GM12878 (cell line): ENCODE measurements at regions not wholly inside any gene's neighbourhood (a gene's known extent, or its start where the extent isn't known, plus 50 kb on each side); places are given as distances from the start of the nearest gene placed in this dataset.

ENCODE experiments used
- ATAC-seq: fragments of 200-7000 bp; cut with Tn5 transposase; 3 replicates; pipeline ENCODE4 v1.9.1; 2020; ENCODE audit warnings: mild to moderate bottlenecking, moderate library complexity
- BruUV-seq: library from RNA; stranded (reverse); fragments of 400-500 nt; replicated peaks from 2 replicates; lab custom pipeline; 2021; lab: Mats Ljungman, UMichigan
- CTCF ChIA-PET: fragments of 300-600 bp; sonication (Branson Sonifier 250); formaldehyde crosslinking; extraction: SDS; loops from one replicate; lab custom pipeline; 2021; ENCODE audit warnings: inconsistent platforms; lab: Yijun Ruan, JAX
- POLR2A ChIA-PET: fragments of 350-600 bp; formaldehyde crosslinking; extraction: SDS; loops from one replicate; lab custom pipeline; 2021; ENCODE audit warnings: inconsistent platforms; lab: Charles Lee
- RAD21 ChIA-PET: fragments of 300-600 bp; sonication (Branson Sonifier 250); formaldehyde crosslinking; loops from one replicate; lab custom pipeline; 2023; ENCODE audit warnings: antibody characterized with exemption; ENCODE audit not compliant: unreplicated experiment; lab: Charles Lee
- SMC1A ChIA-PET: fragments of 300-600 bp; sonication (Branson Sonifier 250); formaldehyde crosslinking; loops from one replicate; lab custom pipeline; 2023; ENCODE audit not compliant: unreplicated experiment, uncharacterized antibody; lab: Charles Lee
- DNase-seq: peaks from one replicate; pipeline ENCODE4 v3.0.0-alpha.2; 2011; ENCODE audit warnings: low read depth, low spot score
- FAIRE-seq: peaks from 3 replicates; lab custom pipeline; 2011; peaks lifted over from hg19 to GRCh38; lab: Jason Lieb, UNC
- H2AFZ ChIP-seq: 2 replicates; pipeline ENCODE4 v1.6.0; 2011; ENCODE audit warnings: low read depth, low read length, control low read depth; ENCODE audit not compliant: control insufficient read depth
- H3K27ac ChIP-seq: 2 replicates; pipeline ENCODE4 v1.5.1; 2011; ENCODE audit warnings: control low read depth; ENCODE audit not compliant: control insufficient read depth, insufficient read depth
- H3K27me3 ChIP-seq, 2 experiments: replicated peaks in 1 of 2; 2 replicates each; pipeline versions ENCODE4 v1.6.0 to v1.6.1; 2011; ENCODE audit warnings: low read length in 1 of 2; ENCODE audit not compliant: control insufficient read depth in 2 of 2, insufficient read depth in 2 of 2
- H3K36me3 ChIP-seq, 2 experiments: 2 replicates each; pipeline ENCODE4 v1.5.1; 2011; ENCODE audit warnings: low read length in 1 of 2; ENCODE audit not compliant: control insufficient read depth in 2 of 2, insufficient read depth in 2 of 2
- H3K4me1 ChIP-seq: 2 replicates; pipeline ENCODE4 v1.6.1; 2011; ENCODE audit warnings: mild to moderate bottlenecking, low read length, moderate library complexity, mixed read lengths; ENCODE audit not compliant: control insufficient read depth, insufficient read depth
- H3K4me2 ChIP-seq: 2 replicates; pipeline ENCODE4 v1.6.0; 2011; ENCODE audit warnings: control low read depth; ENCODE audit not compliant: control insufficient read depth, insufficient read depth
- H3K4me3 ChIP-seq: fragments of 200-600 bp; sonication (generic); 2 replicates; pipeline ENCODE4 v1.5.1; 2016
- H3K79me2 ChIP-seq: 2 replicates; pipeline ENCODE4 v1.6.0; 2011; ENCODE audit warnings: low read length; ENCODE audit not compliant: control insufficient read depth, insufficient read depth
- H3K9ac ChIP-seq: 2 replicates; pipeline ENCODE4 v1.8.0; 2011; ENCODE audit warnings: low read length, control low read depth, mixed read lengths; ENCODE audit not compliant: control insufficient read depth, insufficient read depth
- H3K9me3 ChIP-seq: replicated peaks from 3 replicates; pipeline ENCODE4 v1.5.1; 2011; ENCODE audit warnings: mild to moderate bottlenecking, low read length; ENCODE audit not compliant: control insufficient read depth, insufficient read depth
- H4K20me1 ChIP-seq: 2 replicates; pipeline ENCODE4 v1.6.0; 2011; ENCODE audit not compliant: control insufficient read depth, insufficient read depth
- BCL3 ChIP-seq: IDR thresholded peaks from 2 replicates; pipeline ENCODE4 v1.6.1; 2011; ENCODE audit warnings: borderline replicate concordance, low read depth, mild to moderate bottlenecking, moderate library complexity, low read length; ENCODE audit not compliant: insufficient read depth, poor library complexity, severe bottlenecking
- CBX3 ChIP-seq: fragments of 200-600 bp; sonication (generic); IDR thresholded peaks from 2 replicates; pipeline ENCODE4 v1.6.1; 2016; ENCODE audit warnings: low read depth, borderline replicate concordance
- CHD4 ChIP-seq: fragments of 200-600 bp; sonication (generic); IDR thresholded peaks from 2 replicates; pipeline ENCODE4 v1.6.1; 2016; ENCODE audit warnings: mild to moderate bottlenecking
- ETV6 ChIP-seq, 2 experiments: fragments of 450-650 bp in 1 of 2; IDR thresholded peaks in 1 of 2; conservative IDR thresholded peaks in 1 of 2; 2 replicates each; pipeline ENCODE4 v1.6.1; 2014; ENCODE audit warnings: antibody characterized with exemption in 1 of 2, borderline replicate concordance in 1 of 2, low read depth in 1 of 2, mild to moderate bottlenecking in 1 of 2, moderate library complexity in 1 of 2
- HCFC1 ChIP-seq: fragments of 150-350 bp; IDR thresholded peaks from 2 replicates; pipeline ENCODE4 v1.6.1; 2014; ENCODE audit warnings: low read length
- HDAC6 ChIP-seq: fragments of 200-600 bp; sonication (generic); IDR thresholded peaks from one replicate; pipeline ENCODE4 v1.8.0; 2017; ENCODE audit warnings: antibody characterized with exemption; ENCODE audit not compliant: unreplicated experiment
- MTA3 ChIP-seq: IDR thresholded peaks from 2 replicates; pipeline ENCODE4 v1.6.1; 2012; ENCODE audit warnings: low read length, inconsistent platforms, borderline replicate concordance
- POLR2A ChIP-seq: IDR thresholded peaks from 2 replicates; pipeline ENCODE4 v1.6.1; 2011; ENCODE audit warnings: low read depth, mild to moderate bottlenecking, low read length
- RCOR1 ChIP-seq: conservative IDR thresholded peaks from 2 replicates; pipeline ENCODE4 v1.6.1; 2012; ENCODE audit warnings: low read depth, low read length, improper control_type of control experiment
- SIN3A ChIP-seq: IDR thresholded peaks from 2 replicates; pipeline ENCODE4 v1.6.1; 2012; ENCODE audit warnings: low read depth, low read length, improper control_type of control experiment
- SIX5 ChIP-seq: IDR thresholded peaks from 2 replicates; pipeline ENCODE4 v1.6.1; 2011; ENCODE audit warnings: mild to moderate bottlenecking, low read depth, low read length, moderate library complexity; ENCODE audit not compliant: severe bottlenecking
- SKIL ChIP-seq: fragments of 450-650 bp; IDR thresholded peaks from 2 replicates; pipeline ENCODE4 v1.6.1; 2017; ENCODE audit warnings: mild to moderate bottlenecking, low read depth, inconsistent platforms; ENCODE audit not compliant: poor library complexity, severe bottlenecking
- SMAD5 ChIP-seq: IDR thresholded peaks from 2 replicates; pipeline ENCODE4 v1.6.1; 2016; ENCODE audit warnings: antibody characterized with exemption, low read depth
- SUZ12 ChIP-seq: fragments of 200-600 bp; sonication (generic); IDR thresholded peaks from one replicate; pipeline ENCODE4 v1.6.1; 2018; ENCODE audit warnings: antibody characterized with exemption, mild to moderate bottlenecking; ENCODE audit not compliant: unreplicated experiment
- USF1 ChIP-seq: IDR thresholded peaks from 2 replicates; pipeline ENCODE4 v1.6.1; 2011; ENCODE audit warnings: borderline replicate concordance, low read depth, mild to moderate bottlenecking, moderate library complexity, mixed read lengths, low read length; ENCODE audit not compliant: insufficient read depth; ENCODE audit errors: extremely low read length
- USF2 ChIP-seq: IDR thresholded peaks from 2 replicates; pipeline ENCODE4 v1.6.1; 2011; ENCODE audit warnings: low read depth, low read length, improper control_type of control experiment, borderline replicate concordance
- ZNF384 ChIP-seq: IDR thresholded peaks from 2 replicates; pipeline ENCODE4 v1.6.1; 2012; ENCODE audit warnings: low read depth, mild to moderate bottlenecking, low read length, improper control_type of control experiment, borderline replicate concordance
- WGBS: methylation state at CpG from one replicate; pipeline ENCODE4 v1.1.6; 2016; ENCODE audit warnings: low lambda C conversion rate; ENCODE audit not compliant: insufficient replicate concordance, insufficient coverage; ENCODE audit errors: missing lambda C conversion rate; 5-methylcytosine and 5-hydroxymethylcytosine counted together
- in situ Hi-C: fragments of 300-500 bp; cut with MboI; formaldehyde crosslinking; loops from 9 replicates; pipeline ENCODE4 v1.14.3; 2018; ENCODE audit warnings: mixed read lengths
- intact Hi-C: fragments of 100-400 bp; cut with micrococcal nuclease; formaldehyde crosslinking; loops from one replicate; pipeline ENCODE4 v1.14.2; 2022; ENCODE audit not compliant: unreplicated experiment

GRCh38 chr12:58263816-58264215 lies 322.4 kb downstream of the ATP23 start:
- WGBS: 25% methylated on average over 1 of the region's 1 CpG
- in situ Hi-C loops: no loop called here

More at GRCh38 chr12:58263816-58264215, 322.4 kb downstream of the ATP23 start:
- DNase-seq (no peak), FAIRE-seq (no peak), ATAC-seq (no peak)
- no peak overlapping the region for H3K9ac ChIP-seq
- H4K20me1 ChIP-seq: no peaks in the 10 kb centered on the region
- no peak overlapping the region for H2AFZ ChIP-seq
- no peaks in the 10 kb centered on the region for H3K79me2 ChIP-seq
- no peaks in the 10 kb centered on the region for H3K4me1 ChIP-seq
- no peak overlapping the region for H3K4me3 ChIP-seq
- ChIA-PET RAD21 (no interaction called here), POLR2A (no interaction called here), CTCF (no interaction called here), SMC1A (interaction anchor here (1.1 kb wide), 1 partner anchor 12 kb away, joined by 5 read pairs; no protein-coding TSS in a partner anchor)
- no peaks in the 10 kb centered on the region for H3K9me3 ChIP-seq
- BruUV-seq: no TSS peak
- H3K36me3 ChIP-seq: no peaks in the 10 kb centered on the region
- intact Hi-C loops: no loop called here
- TF ChIP-seq ETV6 (conservative IDR thresholded peaks at IDR 0.05 in 1 of 2, IDR thresholded peaks at IDR 0.05 in 1 of 2; ENCODE audit: borderline replicate concordance in 1 of 2, low read depth in 1 of 2): no peak
- TF ChIP-seq SKIL: no peak
- TF ChIP-seq BCL3: no peak
- no peak for TF ChIP-seq CBX3
- TF ChIP-seq SMAD5: no peak
- no peak for TF ChIP-seq MTA3
- TF ChIP-seq SIX5: no peak
- TF ChIP-seq HDAC6: no peak
- TF ChIP-seq POLR2A: no peak
- TF ChIP-seq CHD4: no peak
- TF ChIP-seq SUZ12: no peak
- no peak for TF ChIP-seq RCOR1
- no peak for TF ChIP-seq USF1
- TF ChIP-seq SIN3A: no peak
- no peak for TF ChIP-seq HCFC1
- no peak for TF ChIP-seq ZNF384
- TF ChIP-seq USF2: no peak
- no peak overlapping the region for H3K4me2 ChIP-seq
- no peaks in the 10 kb centered on the region for H3K27me3 ChIP-seq
- no peak overlapping the region for H3K27ac ChIP-seq
